IMR-90 (cell line): ENCODE measurements at regions not wholly inside any gene's neighbourhood (a gene's known extent, or its start where the extent isn't known, plus 50 kb on each side); places are given as distances from the start of the nearest gene placed in this dataset.

Experiments
- ATAC-seq: fragments of 200-7000 bp; cut with Tn5 transposase; 2 replicates; pipeline ENCODE4 v1.9.1; 2020; ENCODE audit warnings: low read depth, mild to moderate bottlenecking, moderate library complexity
- BruUV-seq: library from RNA; stranded (reverse); fragments of 400-500 nt; replicated peaks from 2 replicates; lab custom pipeline; 2021; lab: Mats Ljungman, UMichigan
- CTCF ChIA-PET: fragments of 300-600 bp; formaldehyde crosslinking; extraction: SDS; loops from one replicate; lab custom pipeline; 2021; ENCODE audit warnings: antibody characterized with exemption; lab: Yijun Ruan, JAX
- POLR2A ChIA-PET: fragments of 300-600 bp; sonication (Branson Sonifier 250); formaldehyde crosslinking; loops from one replicate; lab custom pipeline; 2022; ENCODE audit warnings: antibody characterized with exemption; ENCODE audit not compliant: unreplicated experiment; lab: Charles Lee
- DNase-seq: peaks from one replicate; pipeline ENCODE4 v3.0.0; 2013
- H2AFZ ChIP-seq: replicated peaks from 2 replicates; pipeline ENCODE3; 2013; ENCODE audit warnings: low read length, mild to moderate bottlenecking; ENCODE audit not compliant: poor library complexity
- H2AK5ac ChIP-seq: 2 replicates; pipeline ENCODE4 v1.6.1; 2013; ENCODE audit warnings: low read depth, low read length, inconsistent platforms
- H2AK9ac ChIP-seq: replicated peaks from 2 replicates; pipeline ENCODE3; 2013; ENCODE audit warnings: mild to moderate bottlenecking, low read depth, low read length, moderate library complexity; ENCODE audit not compliant: poor library complexity
- H2BK120ac ChIP-seq: 2 replicates; pipeline ENCODE4 v1.6.1; 2013; ENCODE audit warnings: low read depth, low read length, inconsistent platforms
- H2BK15ac ChIP-seq: 3 replicates; pipeline ENCODE4 v1.6.1; 2013; ENCODE audit warnings: low read depth, low read length, inconsistent platforms
- H2BK20ac ChIP-seq: 2 replicates; pipeline ENCODE4 v1.6.1; 2013; ENCODE audit warnings: low read depth, mild to moderate bottlenecking, inconsistent platforms, low read length, moderate library complexity
- H2BK5ac ChIP-seq: 2 replicates; pipeline ENCODE4 v1.6.1; 2013; ENCODE audit warnings: mild to moderate bottlenecking, low read depth, low read length, inconsistent platforms; ENCODE audit not compliant: poor library complexity, severe bottlenecking
- H3K14ac ChIP-seq: replicated peaks from 2 replicates; pipeline ENCODE4 v1.6.1; 2013; ENCODE audit warnings: low read depth, low read length, inconsistent platforms
- H3K18ac ChIP-seq: 2 replicates; pipeline ENCODE4 v1.6.1; 2013; ENCODE audit warnings: low read depth, low read length, control low read depth
- H3K23ac ChIP-seq: 2 replicates; pipeline ENCODE4 v1.6.1; 2013; ENCODE audit warnings: low read depth, low read length, inconsistent platforms
- H3K27ac ChIP-seq: 2 replicates; pipeline ENCODE4 v1.5.1; 2013; ENCODE audit warnings: mild to moderate bottlenecking, control low read depth, low read length; ENCODE audit not compliant: insufficient read depth
- H3K27me3 ChIP-seq: 2 replicates; pipeline ENCODE4 v1.6.1; 2013; ENCODE audit warnings: low read length; ENCODE audit not compliant: control insufficient read depth, insufficient read depth
- H3K36me3 ChIP-seq: 2 replicates; pipeline ENCODE4 v1.6.1; 2013; ENCODE audit warnings: low read length, mixed read lengths; ENCODE audit not compliant: control insufficient read depth, insufficient read depth
- H3K4ac ChIP-seq: 2 replicates; pipeline ENCODE4 v1.6.1; 2013; ENCODE audit warnings: low read depth, low read length, inconsistent platforms
- H3K4me1 ChIP-seq: 2 replicates; pipeline ENCODE4 v1.6.1; 2013; ENCODE audit warnings: low read length, mixed read lengths; ENCODE audit not compliant: control insufficient read depth, insufficient read depth
- H3K4me2 ChIP-seq: 2 replicates; pipeline ENCODE4 v1.6.1; 2013; ENCODE audit warnings: low read depth, mild to moderate bottlenecking, control low read depth, low read length, moderate library complexity
- H3K4me3 ChIP-seq: 2 replicates; pipeline ENCODE4 v1.5.1; 2013; ENCODE audit warnings: low read depth, mild to moderate bottlenecking, control low read depth, low read length, moderate library complexity; ENCODE audit not compliant: insufficient read depth
- H3K56ac ChIP-seq: 2 replicates; pipeline ENCODE4 v1.6.1; 2013; ENCODE audit warnings: low read length, inconsistent platforms; ENCODE audit not compliant: insufficient read depth; ENCODE audit errors: extremely low read depth
- H3K79me1 ChIP-seq, 2 experiments: 2 replicates each; pipeline ENCODE4 v1.6.1; 2013; ENCODE audit warnings: low read length in 2 of 2, inconsistent platforms in 1 of 2, low read depth in 1 of 2
- H3K9ac ChIP-seq: 2 replicates; pipeline ENCODE4 v1.6.1; 2013; ENCODE audit warnings: low read depth, low read length, control low read depth
- H3K9me1 ChIP-seq: 2 replicates; pipeline ENCODE4 v1.6.1; 2013; ENCODE audit warnings: low read length, inconsistent platforms; ENCODE audit not compliant: insufficient read depth
- H3K9me3 ChIP-seq: 2 replicates; pipeline ENCODE4 v1.6.1; 2013; ENCODE audit warnings: low read length; ENCODE audit not compliant: control insufficient read depth, insufficient read depth
- H4K20me1 ChIP-seq: 2 replicates; pipeline ENCODE4 v1.6.1; 2013; ENCODE audit warnings: low read length, inconsistent platforms; ENCODE audit not compliant: insufficient read depth
- H4K5ac ChIP-seq: 2 replicates; pipeline ENCODE4 v1.6.1; 2013; ENCODE audit warnings: mild to moderate bottlenecking, low read depth, low read length, control low read depth
- H4K8ac ChIP-seq, 2 experiments: 2 replicates each; pipeline ENCODE4 v1.6.1; 2013; ENCODE audit warnings: low read depth in 2 of 2, low read length in 2 of 2, control low read depth in 1 of 2, inconsistent platforms in 1 of 2
- H4K91ac ChIP-seq: 2 replicates; pipeline ENCODE4 v1.6.1; 2013; ENCODE audit warnings: low read depth, low read length, inconsistent platforms; ENCODE audit not compliant: insufficient read depth
- CEBPB ChIP-seq: IDR thresholded peaks from 2 replicates; pipeline ENCODE4 v1.6.1; 2012; ENCODE audit warnings: low read depth, low read length, improper control_type of control experiment
- FOS ChIP-seq: fragments of 150-350 bp; IDR thresholded peaks from 2 replicates; pipeline ENCODE4 v1.6.1; 2016; ENCODE audit warnings: low read depth, low read length
- MAFK ChIP-seq: IDR thresholded peaks from 2 replicates; pipeline ENCODE4 v1.6.1; 2012; ENCODE audit warnings: low read depth, low read length, improper control_type of control experiment
- MAZ ChIP-seq: IDR thresholded peaks from 2 replicates; pipeline ENCODE4 v1.6.1; 2012; ENCODE audit warnings: low read depth, mild to moderate bottlenecking, low read length, improper control_type of control experiment, moderate library complexity, borderline replicate concordance
- MXI1 ChIP-seq: IDR thresholded peaks from 2 replicates; pipeline ENCODE4 v1.6.1; 2012; ENCODE audit warnings: low read depth, mild to moderate bottlenecking, low read length, moderate library complexity, borderline replicate concordance
- NFE2L2 ChIP-seq: fragments of 150-350 bp; IDR thresholded peaks from 2 replicates; pipeline ENCODE4 v1.6.1; 2016; ENCODE audit warnings: low read depth, mild to moderate bottlenecking, low read length
- POLR2A ChIP-seq: IDR thresholded peaks from 2 replicates; pipeline ENCODE4 v1.6.1; 2012; ENCODE audit warnings: mild to moderate bottlenecking, low read depth, low read length
- RCOR1 ChIP-seq: IDR thresholded peaks from 2 replicates; pipeline ENCODE4 v1.6.1; 2012; ENCODE audit warnings: mild to moderate bottlenecking, low read length, improper control_type of control experiment; ENCODE audit not compliant: insufficient replicate concordance
- SMC3 ChIP-seq: fragments of 150-350 bp; IDR thresholded peaks from 2 replicates; pipeline ENCODE4 v1.6.1; 2016; ENCODE audit warnings: low read depth, mild to moderate bottlenecking, antibody characterized with exemption, low read length, moderate library complexity
- WGBS, 2 experiments: methylation state at CpG; one replicate each; pipeline versions ENCODE4 v1.1.5 to v1.1.7; 2013; ENCODE audit warnings: missing lambda C conversion rate in 2 of 2; ENCODE audit not compliant: insufficient read length in 1 of 2; ENCODE audit errors: extremely low coverage in 2 of 2; 5-methylcytosine and 5-hydroxymethylcytosine counted together
- dilution Hi-C: fragments of 300-500 bp; cut with HindIII; formaldehyde crosslinking; loops from one replicate; pipeline ENCODE4 v1.14.3; 2018; ENCODE audit warnings: low sequenced_read_pairs; ENCODE audit not compliant: unreplicated experiment
- in situ Hi-C: fragments of 300-500 bp; cut with MboI; formaldehyde crosslinking; loops from 3 replicates; pipeline ENCODE4 v1.14.3; 2019; ENCODE audit warnings: low sequenced_read_pairs, inconsistent platforms, mixed read lengths
- intact Hi-C: fragments of 100-400 bp; cut with micrococcal nuclease; formaldehyde crosslinking; loops from 2 replicates; pipeline ENCODE4 v1.10.0; 2022
- TF ChIP-seq, protein P1 (sequence below): fragments of 150-350 bp; IDR thresholded peaks from 2 replicates; pipeline ENCODE4 v1.6.1; 2016; ENCODE audit warnings: low read depth, mild to moderate bottlenecking, low read length, moderate library complexity, borderline replicate concordance
- TF ChIP-seq, protein P2 (sequence below): conservative IDR thresholded peaks from 2 replicates; pipeline ENCODE4 v1.5.1; 2012; ENCODE audit warnings: mild to moderate bottlenecking, low read depth, low read length, improper control_type of control experiment
- TF ChIP-seq, protein P3 (sequence below): fragments of 150-350 bp; IDR thresholded peaks from 2 replicates; pipeline ENCODE4 v1.6.1; 2017; ENCODE audit warnings: mild to moderate bottlenecking, antibody characterized with exemption, low read length, low read depth

DNA sequence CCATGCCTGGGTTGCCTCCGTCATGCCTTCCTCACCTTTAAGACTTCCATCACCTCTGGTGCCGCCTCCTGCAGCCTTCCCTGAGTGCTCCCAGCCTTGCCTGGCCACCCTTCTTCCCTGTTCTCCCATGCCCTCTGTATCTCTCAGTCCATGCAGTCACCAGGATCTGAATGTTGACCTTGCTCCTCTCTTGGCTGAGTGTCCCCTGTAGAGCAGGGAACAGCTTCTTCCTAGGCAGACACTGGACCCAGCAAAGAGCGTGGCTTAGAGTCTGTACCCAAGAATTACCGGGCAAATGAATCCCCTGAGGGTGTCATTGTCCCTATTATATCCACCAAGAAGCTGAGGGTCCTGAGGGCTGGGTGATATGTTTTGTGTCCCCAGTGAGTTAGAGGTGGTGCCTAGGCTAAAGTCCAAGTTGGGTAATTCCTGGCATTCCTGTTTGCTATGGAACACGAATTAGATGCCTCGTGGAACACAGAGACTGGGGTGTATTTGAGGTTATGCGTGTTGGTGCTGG lies 505.6 kb downstream of the RPS24 start:
- H4K8ac ChIP-seq: no peak overlapping the region
- H3K9me1 ChIP-seq: peaks cover 25% of the 10 kb centered on the region
- H3K4me3 ChIP-seq: no peak overlapping the region
- TF ChIP-seq NFE2L2: no peak
- TF ChIP-seq RCOR1: no peak
- no peak for TF ChIP-seq FOS
- TF ChIP-seq, protein P1, sequence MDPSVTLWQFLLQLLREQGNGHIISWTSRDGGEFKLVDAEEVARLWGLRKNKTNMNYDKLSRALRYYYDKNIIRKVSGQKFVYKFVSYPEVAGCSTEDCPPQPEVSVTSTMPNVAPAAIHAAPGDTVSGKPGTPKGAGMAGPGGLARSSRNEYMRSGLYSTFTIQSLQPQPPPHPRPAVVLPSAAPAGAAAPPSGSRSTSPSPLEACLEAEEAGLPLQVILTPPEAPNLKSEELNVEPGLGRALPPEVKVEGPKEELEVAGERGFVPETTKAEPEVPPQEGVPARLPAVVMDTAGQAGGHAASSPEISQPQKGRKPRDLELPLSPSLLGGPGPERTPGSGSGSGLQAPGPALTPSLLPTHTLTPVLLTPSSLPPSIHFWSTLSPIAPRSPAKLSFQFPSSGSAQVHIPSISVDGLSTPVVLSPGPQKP: no peak
- TF ChIP-seq, protein P2, sequence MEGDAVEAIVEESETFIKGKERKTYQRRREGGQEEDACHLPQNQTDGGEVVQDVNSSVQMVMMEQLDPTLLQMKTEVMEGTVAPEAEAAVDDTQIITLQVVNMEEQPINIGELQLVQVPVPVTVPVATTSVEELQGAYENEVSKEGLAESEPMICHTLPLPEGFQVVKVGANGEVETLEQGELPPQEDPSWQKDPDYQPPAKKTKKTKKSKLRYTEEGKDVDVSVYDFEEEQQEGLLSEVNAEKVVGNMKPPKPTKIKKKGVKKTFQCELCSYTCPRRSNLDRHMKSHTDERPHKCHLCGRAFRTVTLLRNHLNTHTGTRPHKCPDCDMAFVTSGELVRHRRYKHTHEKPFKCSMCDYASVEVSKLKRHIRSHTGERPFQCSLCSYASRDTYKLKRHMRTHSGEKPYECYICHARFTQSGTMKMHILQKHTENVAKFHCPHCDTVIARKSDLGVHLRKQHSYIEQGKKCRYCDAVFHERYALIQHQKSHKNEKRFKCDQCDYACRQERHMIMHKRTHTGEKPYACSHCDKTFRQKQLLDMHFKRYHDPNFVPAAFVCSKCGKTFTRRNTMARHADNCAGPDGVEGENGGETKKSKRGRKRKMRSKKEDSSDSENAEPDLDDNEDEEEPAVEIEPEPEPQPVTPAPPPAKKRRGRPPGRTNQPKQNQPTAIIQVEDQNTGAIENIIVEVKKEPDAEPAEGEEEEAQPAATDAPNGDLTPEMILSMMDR: no peak
- no peak for TF ChIP-seq POLR2A
- no peak for TF ChIP-seq MAZ
- TF ChIP-seq, protein P3, sequence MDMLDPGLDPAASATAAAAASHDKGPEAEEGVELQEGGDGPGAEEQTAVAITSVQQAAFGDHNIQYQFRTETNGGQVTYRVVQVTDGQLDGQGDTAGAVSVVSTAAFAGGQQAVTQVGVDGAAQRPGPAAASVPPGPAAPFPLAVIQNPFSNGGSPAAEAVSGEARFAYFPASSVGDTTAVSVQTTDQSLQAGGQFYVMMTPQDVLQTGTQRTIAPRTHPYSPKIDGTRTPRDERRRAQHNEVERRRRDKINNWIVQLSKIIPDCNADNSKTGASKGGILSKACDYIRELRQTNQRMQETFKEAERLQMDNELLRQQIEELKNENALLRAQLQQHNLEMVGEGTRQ: no peak
- no peak for TF ChIP-seq MXI1
- no peak for TF ChIP-seq SMC3
- TF ChIP-seq CEBPB: no peak
- no peak for TF ChIP-seq MAFK
- no peak overlapping the region; the same call in 1 of the 2 replicates for H3K4ac ChIP-seq
- H2AK9ac ChIP-seq: no peak overlapping the region
- DNase-seq (no peak), ATAC-seq (no peak)
- H3K4me1 ChIP-seq: peaks cover 30% of the 10 kb centered on the region
- no peaks in the 10 kb centered on the region for H3K9me3 ChIP-seq
- intact Hi-C loops: no loop called here
- no peak overlapping the region for H3K18ac ChIP-seq
- H3K56ac ChIP-seq: no peak overlapping the region
- H3K4me2 ChIP-seq: no peak overlapping the region
- no peaks in the 10 kb centered on the region for H3K79me1 ChIP-seq
- no TSS peak for BruUV-seq
- ChIA-PET CTCF (no interaction called here), POLR2A (no interaction called here)
- dilution Hi-C loops: no loop called here
- H2BK120ac ChIP-seq: no peak overlapping the region
- no peaks in the 10 kb centered on the region for H3K36me3 ChIP-seq
- 83% methylated on average over 1 of the region's 7 CpGs; no CpG with 5 or more reads in 1 of the 2 experiments for WGBS, 2 experiments
- H2AFZ ChIP-seq: no peak overlapping the region
- H4K5ac ChIP-seq: no peak overlapping the region
- H4K20me1 ChIP-seq: no peaks in the 10 kb centered on the region; the same call in 1 of the 2 replicates
- H4K91ac ChIP-seq: no peak overlapping the region
- H3K9ac ChIP-seq: no peak overlapping the region
- in situ Hi-C loops: no loop called here
- H2AK5ac ChIP-seq: no peak overlapping the region
- H3K23ac ChIP-seq: no peak overlapping the region
- H2BK20ac ChIP-seq: no peak overlapping the region
- no peak overlapping the region for H3K14ac ChIP-seq
- H2BK15ac ChIP-seq: no peak overlapping the region
- H3K27me3 ChIP-seq: peaks cover 3% of the 10 kb centered on the region; the same call in 1 of the 2 replicates
- H3K27ac ChIP-seq: no peak overlapping the region
- H2BK5ac ChIP-seq: no peak overlapping the region
